Tibial nerve (tissue), 4 donors: ENCODE measurements at regions not wholly inside any gene's neighbourhood (a gene's known extent, or its start where the extent isn't known, plus 50 kb on each side); places are given as distances from the start of the nearest gene placed in this dataset.

ENCODE experiments used
- DNase-seq, 2 donors: peaks; one replicate each; pipeline ENCODE4 v3.0.0-alpha.2; 2019; ENCODE audit warnings: low spot score in 2 of 2
- H3K27ac ChIP-seq, 4 donors: fragments of 200-600 bp; sonication (generic) in 3 of 4; one replicate each; pipeline ENCODE4 v1.5.1; 2017 to 2019; ENCODE audit warnings: mild to moderate bottlenecking in 1 of 4
- H3K27me3 ChIP-seq, 2 donors: fragments of 200-600 bp; sonication (generic) in 1 of 2; one replicate each; pipeline versions ENCODE4 v1.5.1 to v1.6.0; 2017 to 2019
- H3K36me3 ChIP-seq, 3 donors: fragments of 200-600 bp; sonication (generic); one replicate each; pipeline ENCODE4 v1.5.1; 2018 to 2019
- H3K4me1 ChIP-seq, 4 donors: fragments of 200-600 bp; sonication (generic) in 3 of 4; one replicate each; pipeline ENCODE4 v1.5.1; 2017 to 2019
- H3K4me3 ChIP-seq, 4 donors: fragments of 200-600 bp; sonication (generic) in 3 of 4; one replicate each; pipeline ENCODE4 v1.5.1; 2017 to 2019; ENCODE audit warnings: mild to moderate bottlenecking in 1 of 4, moderate library complexity in 1 of 4
- H3K9me3 ChIP-seq, 4 donors: fragments of 200-600 bp; sonication (generic) in 3 of 4; one replicate each; pipeline ENCODE4 v1.5.1; 2017 to 2019
- CTCF ChIP-seq, 5 experiments: fragments of 200-600 bp in 3 of 5; fragments of 450-650 bp in 2 of 5; sonication (generic) in 3 of 5; IDR thresholded peaks; one replicate each; pipeline ENCODE4 v1.5.1; 2016 to 2019; ENCODE audit warnings: antibody characterized with exemption in 5 of 5, mild to moderate bottlenecking in 3 of 5, moderate library complexity in 2 of 5
- EP300 ChIP-seq, 2 donors: sonication (generic); formaldehyde crosslinking; IDR thresholded peaks; one replicate each; pipeline ENCODE4 v1.6.1; 2017; ENCODE audit warnings: antibody characterized with exemption in 2 of 2, mild to moderate bottlenecking in 1 of 2
- POLR2A ChIP-seq, 2 donors: fragments of 450-650 bp; IDR thresholded peaks; one replicate each; pipeline ENCODE4 v1.6.1; 2017; ENCODE audit warnings: antibody characterized with exemption in 2 of 2, mild to moderate bottlenecking in 2 of 2, moderate library complexity in 2 of 2
- WGBS, 2 donors: methylation state at CpG; one replicate each; pipeline ENCODE4 v1.1.5; 2018; 5-methylcytosine and 5-hydroxymethylcytosine counted together

- H3K27ac ChIP-seq = no peak overlapping the region
- no peak overlapping the region for H3K4me3 ChIP-seq
- no peaks in the 10 kb centered on the region for H3K9me3 ChIP-seq
- TF ChIP-seq POLR2A (IDR thresholded peaks at IDR 0.05) (no peak), EP300 (IDR thresholded peaks at IDR 0.05) (no peak), CTCF (IDR thresholded peaks at IDR 0.05) (peak in 4 of 5 experiments; percentile 3 to 45 (median 19))
- DNase-seq = no peak
- H3K36me3 ChIP-seq = no peaks in the 10 kb centered on the region
- 100% methylated on average over 2 of the region's 2 CpGs for WGBS, 2 donors
- peaks cover 0 to 13% (median 0%) of the 10 kb centered on the region in 4 donors for H3K4me1 ChIP-seq
- H3K27me3 ChIP-seq = no peaks in the 10 kb centered on the region
Measured at GRCh38 chr13:32911506-32911905, 104.7 kb upstream of the KL start.

- WGBS, 2 donors = 80 to 100% methylated on average over 1 of the region's 1 CpG
- Histone ChIP-seq H3K27ac (no peak overlapping the region), H3K4me1 (no peaks in the 10 kb centered on the region), H3K9me3 (peaks cover 0 to 6% (median 0%) of the 10 kb centered on the region in 4 donors), H3K4me3 (no peak overlapping the region), H3K27me3 (no peaks in the 10 kb centered on the region), H3K36me3 (no peaks in the 10 kb centered on the region)
- no peak for TF ChIP-seq POLR2A (IDR thresholded peaks at IDR 0.05)
- TF ChIP-seq CTCF (IDR thresholded peaks at IDR 0.05) = no peak
- no peak for TF ChIP-seq EP300 (IDR thresholded peaks at IDR 0.05)
- DNase-seq = no peak
Measured at GRCh38 chr13:32914686-32915085, 101.5 kb upstream of the KL start.

GRCh38 chr13:32917504-32917903 is 98.7 kb upstream of the KL start:
- TF ChIP-seq CTCF (IDR thresholded peaks at IDR 0.05) (no peak), POLR2A (IDR thresholded peaks at IDR 0.05) (no peak), EP300 (IDR thresholded peaks at IDR 0.05) (no peak)
- H3K4me3 ChIP-seq = no peak overlapping the region
- 59 to 63% methylated on average over 2 of the region's 2 CpGs for WGBS, 2 donors

GRCh38 chr13:32923725-32924124 is 92.5 kb upstream of the KL start:
- H3K27ac ChIP-seq = no peak overlapping the region
- H3K4me3 ChIP-seq = no peak overlapping the region
- H3K36me3 ChIP-seq = no peaks in the 10 kb centered on the region
- TF ChIP-seq POLR2A (IDR thresholded peaks at IDR 0.05) = no peak
- no peak for TF ChIP-seq CTCF (IDR thresholded peaks at IDR 0.05)
- no peak for TF ChIP-seq EP300 (IDR thresholded peaks at IDR 0.05)
- no peaks in the 10 kb centered on the region for H3K4me1 ChIP-seq
- no peaks in the 10 kb centered on the region for H3K27me3 ChIP-seq
- peaks cover 0 to 2% (median 0%) of the 10 kb centered on the region in 4 donors for H3K9me3 ChIP-seq
- 88 to 96% methylated on average over 1 of the region's 1 CpG for WGBS, 2 donors
- no peak for DNase-seq

More at GRCh38 chr13:32917504-32917903, 98.7 kb upstream of the KL start:
- Histone ChIP-seq H3K9me3 (peaks cover 0 to 6% (median 0%) of the 10 kb centered on the region in 4 donors), H3K27me3 (no peaks in the 10 kb centered on the region), H3K36me3 (no peaks in the 10 kb centered on the region), H3K4me1 (no peaks in the 10 kb centered on the region), H3K27ac (no peak overlapping the region)
- DNase-seq = no peak

GRCh38 chr13:32924886-32925285 is 91.3 kb upstream of the KL start:
- no peaks in the 10 kb centered on the region for H3K36me3 ChIP-seq
- TF ChIP-seq EP300 (IDR thresholded peaks at IDR 0.05) = no peak
- no peak for TF ChIP-seq CTCF (IDR thresholded peaks at IDR 0.05)
- no peak for TF ChIP-seq POLR2A (IDR thresholded peaks at IDR 0.05)
- DNase-seq = no peak

More at GRCh38 chr13:32924886-32925285, 91.3 kb upstream of the KL start:
- H3K9me3 ChIP-seq = peaks cover 0 to 12% (median 0%) of the 10 kb centered on the region in 4 donors
- H3K27ac ChIP-seq = no peak overlapping the region
- H3K27me3 ChIP-seq = no peaks in the 10 kb centered on the region
- no peak overlapping the region for H3K4me3 ChIP-seq
- WGBS, 2 donors = 60 to 63% methylated on average over 3 of the region's 3 CpGs
- H3K4me1 ChIP-seq = no peaks in the 10 kb centered on the region
